ENCODE measurements at regions not wholly inside any gene's neighbourhood (a gene's known extent, or its start where the extent isn't known, plus 50 kb on each side); places are given as distances from the start of the nearest gene placed in this dataset.

DNA sequence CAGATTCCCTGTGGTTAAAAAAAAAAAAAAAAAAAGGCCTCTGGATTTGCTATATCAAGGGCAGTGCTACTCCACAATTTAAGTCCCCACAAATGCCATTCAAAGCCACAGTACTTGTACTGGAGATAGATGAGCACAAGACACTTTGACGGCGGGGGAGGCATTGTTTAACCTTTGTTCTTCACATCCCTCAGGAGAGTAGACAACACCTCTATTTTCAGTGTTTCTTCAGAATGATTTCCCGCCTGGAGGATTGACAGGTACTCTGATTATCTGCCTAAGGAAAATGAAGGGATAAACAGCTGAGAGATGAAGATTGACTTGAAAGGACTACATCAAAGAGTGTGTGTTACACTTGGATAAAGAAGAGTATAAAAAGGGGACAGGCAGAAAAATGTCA lies 58.7 kb downstream of the OTOL1 start:
- no peak for DNase-seq (ENCODE audit: low spot score in 2 of 2)
- no peak for FAIRE-seq

DNA sequence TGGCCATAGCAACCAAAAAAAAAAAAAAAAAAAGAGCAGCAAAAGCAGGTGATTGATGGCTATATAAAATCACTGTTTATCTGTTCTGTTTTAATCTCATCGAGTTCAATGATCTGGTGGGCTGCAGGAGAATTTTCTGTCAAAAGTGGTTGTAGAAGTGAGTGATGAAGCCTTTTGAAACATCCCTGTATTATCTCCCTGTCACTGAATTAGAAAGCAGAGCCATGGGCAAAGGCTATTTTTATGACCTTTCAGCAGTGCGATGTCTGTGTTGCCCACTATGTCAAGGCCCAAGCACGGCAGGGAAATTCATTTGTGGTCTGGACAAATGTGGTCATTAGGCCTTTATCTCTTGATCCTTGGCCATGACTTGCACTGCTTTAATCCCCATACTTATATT lies 59.9 kb downstream of the OTOL1 start:
- FAIRE-seq (no peak), DNase-seq (ENCODE audit: low spot score in 2 of 2) (no peak)

DNA sequence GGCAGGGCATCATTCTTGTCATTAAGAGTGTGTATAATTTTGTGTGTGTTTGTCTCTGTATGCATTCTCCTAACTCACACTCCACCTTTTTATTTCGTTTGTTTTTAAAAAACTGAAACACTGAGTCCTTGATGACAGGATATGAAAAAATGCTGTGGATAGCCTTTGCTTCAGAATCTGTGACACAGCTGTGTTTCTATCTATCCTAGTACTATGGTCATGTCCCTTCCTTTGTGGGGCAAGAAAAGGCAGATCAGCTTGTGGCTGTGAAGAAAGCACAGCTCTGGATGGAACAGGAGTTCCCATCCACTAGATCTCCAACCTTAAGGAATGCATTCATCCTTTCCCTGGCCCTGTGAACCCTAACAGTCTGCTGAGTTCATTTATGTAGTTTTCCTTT lies 60.3 kb downstream of the OTOL1 start:
- no peak for DNase-seq (ENCODE audit: low spot score in 2 of 2)
- FAIRE-seq: no peak

DNA sequence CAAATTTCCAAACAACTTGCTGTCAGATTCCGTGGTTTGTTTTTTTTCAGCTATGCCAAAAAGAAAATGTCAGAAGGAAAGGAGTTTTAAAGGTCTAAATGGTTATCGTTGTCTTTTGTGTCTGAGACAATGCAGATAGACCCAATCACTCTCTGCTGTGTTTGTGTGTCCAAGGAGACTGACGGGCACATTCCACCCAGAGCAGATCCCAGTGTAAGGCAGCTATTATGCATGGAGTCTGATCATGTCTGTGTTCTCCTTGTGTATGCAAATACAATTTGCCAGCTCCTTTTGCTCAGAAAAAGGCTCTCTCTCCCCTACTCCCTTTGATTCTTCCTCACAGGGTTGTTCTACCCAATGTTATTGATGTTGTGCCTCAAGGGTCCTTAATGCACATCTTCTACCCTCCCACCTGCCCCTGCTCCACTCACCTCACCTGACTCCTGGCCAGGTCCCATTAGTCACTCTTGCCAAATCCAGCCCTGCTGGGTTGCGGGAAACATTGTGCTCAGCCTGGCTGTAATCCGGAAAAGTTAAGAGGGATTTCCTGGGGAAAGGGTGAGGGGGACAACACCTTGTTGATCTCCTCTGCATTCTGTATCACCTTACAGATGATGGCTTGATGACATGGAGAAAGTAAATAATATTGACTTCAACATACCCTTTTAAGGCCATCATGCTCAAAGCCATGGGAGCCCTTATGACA lies 61.0 kb downstream of the OTOL1 start:
- FAIRE-seq: no peak
- DNase-seq (ENCODE audit: low spot score in 2 of 2): no peak

DNA sequence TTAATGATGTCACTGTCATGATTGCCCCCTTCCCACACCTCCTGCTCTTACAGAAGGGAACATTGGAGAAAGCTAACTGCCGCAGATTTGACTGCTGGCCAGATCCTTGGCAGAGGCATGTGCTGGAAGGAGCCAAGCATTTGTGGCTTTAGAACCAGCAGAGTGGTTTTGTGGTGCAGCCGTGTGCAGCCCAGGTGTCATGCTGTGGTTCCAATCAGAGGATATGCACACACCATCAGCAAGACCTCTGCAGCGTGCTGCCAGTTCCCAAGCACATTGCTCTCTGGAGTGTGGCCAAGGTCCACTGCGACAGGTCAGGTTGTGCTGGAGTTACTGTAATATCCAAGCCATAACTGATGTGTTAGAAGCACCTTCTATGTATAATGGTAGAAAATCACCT lies 61.6 kb downstream of the OTOL1 start:
- DNase-seq (ENCODE audit: low spot score in 2 of 2): no peak
- FAIRE-seq: no peak

DNA sequence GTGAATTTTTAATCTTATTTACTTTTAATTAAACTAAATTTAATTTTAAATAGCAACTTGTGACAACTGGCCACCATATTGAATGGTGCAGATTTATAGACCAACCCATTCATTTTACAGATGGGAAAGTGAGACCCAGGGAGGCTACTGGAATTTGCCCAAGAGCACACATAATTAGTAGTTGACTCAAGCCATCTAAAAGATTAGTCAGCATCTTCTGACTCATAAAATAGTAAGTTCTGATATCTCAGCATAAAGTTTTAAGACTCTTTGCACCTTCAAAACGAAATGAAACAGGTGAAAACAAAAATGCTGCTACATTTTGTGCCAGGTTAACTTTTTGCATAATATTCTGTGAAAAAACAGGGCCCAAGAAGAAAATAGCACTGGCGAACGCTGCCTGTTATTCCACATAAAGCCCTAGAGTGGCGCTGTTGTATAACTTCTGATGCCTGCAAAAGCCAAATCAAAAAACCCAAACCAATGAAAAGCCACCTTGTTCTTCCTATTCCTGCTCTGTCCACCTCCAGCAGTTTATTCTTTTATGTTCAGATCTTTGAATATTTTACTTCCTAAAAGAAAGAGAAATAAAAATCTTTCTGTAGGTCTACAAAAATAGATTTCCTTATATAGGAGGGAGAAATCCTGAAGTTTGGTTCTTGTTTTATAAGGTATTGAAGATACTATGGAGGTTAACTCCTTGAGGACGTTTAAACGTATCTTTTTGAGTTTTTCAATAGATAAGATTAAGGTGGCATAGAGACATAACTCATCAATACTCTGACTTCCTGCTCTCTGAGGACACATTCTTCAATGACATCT lies 62.8 kb downstream of the OTOL1 start:
- FAIRE-seq: peak; percentile 40
- no peak for DNase-seq (ENCODE audit: low spot score in 2 of 2)

DNA sequence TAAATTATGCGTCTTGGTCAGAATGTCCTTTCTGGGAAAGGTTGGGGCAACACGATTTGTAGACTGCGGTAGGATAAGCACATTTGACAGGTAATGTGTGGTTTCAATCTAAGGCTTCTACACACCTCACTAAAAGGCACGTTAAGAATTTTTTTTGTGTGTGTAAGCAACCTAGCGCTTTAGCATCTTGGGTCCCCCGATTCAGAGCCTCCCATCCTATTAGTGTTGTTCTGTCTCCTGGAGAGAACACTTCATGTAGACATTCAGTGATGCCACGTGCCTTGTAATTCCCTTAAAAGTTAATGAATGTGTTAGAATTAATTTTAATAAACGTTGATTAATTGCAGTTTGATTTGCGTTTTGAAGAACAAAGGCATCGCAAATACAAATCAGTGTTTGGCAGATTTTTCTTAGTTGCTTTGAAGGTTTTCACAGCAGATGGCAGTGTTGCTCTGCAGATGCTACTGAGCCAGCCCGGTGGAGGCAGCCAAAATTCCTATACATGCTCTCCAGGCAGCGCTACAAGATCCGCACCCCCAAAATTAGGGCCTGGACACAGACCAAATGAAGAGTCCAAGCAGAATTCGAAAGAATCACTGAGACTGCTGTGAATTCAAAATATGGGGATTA lies 63.5 kb downstream of the OTOL1 start:
- DNase-seq (ENCODE audit: low spot score in 2 of 2): peak in 1 of 2 donors; percentile 2
- FAIRE-seq: no peak

DNA sequence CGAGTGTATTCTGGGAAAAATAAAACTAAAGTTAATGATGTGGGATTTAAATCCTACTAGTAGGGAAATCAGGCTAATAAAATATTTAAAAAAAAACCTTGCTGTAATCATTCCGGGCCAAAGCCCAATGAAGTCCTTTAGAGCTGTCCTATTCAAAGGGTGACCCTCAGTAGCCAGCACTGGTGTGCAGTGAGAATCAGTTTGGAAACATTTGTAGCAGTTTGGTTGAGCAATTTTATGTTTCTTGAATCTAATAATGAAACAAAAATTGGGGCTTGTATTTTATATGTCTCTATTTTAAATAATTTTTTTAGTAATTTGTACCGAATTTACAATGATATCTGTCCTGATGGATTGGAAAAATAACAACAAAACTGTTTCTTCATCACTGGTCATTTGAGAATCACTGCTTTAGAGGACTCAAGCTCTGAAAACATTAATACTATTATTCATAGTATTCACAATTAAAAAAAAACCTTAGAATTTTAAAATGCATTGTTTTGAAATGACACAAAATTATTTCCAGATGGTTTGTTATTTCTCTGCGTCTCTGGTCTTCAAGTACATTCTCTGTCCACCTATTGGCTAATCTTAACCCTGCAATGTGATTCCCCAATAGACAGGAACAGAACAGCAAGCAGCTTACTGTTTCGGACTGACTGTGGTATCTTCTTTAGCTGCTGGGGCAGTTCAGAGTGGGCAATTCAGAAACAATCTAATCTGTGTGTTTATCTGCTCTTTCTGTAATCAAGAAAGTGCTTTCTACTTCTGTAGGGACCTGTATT lies 71.2 kb downstream of the OTOL1 start:
- FAIRE-seq (no peak), DNase-seq (ENCODE audit: low spot score in 2 of 2) (no peak)

DNA sequence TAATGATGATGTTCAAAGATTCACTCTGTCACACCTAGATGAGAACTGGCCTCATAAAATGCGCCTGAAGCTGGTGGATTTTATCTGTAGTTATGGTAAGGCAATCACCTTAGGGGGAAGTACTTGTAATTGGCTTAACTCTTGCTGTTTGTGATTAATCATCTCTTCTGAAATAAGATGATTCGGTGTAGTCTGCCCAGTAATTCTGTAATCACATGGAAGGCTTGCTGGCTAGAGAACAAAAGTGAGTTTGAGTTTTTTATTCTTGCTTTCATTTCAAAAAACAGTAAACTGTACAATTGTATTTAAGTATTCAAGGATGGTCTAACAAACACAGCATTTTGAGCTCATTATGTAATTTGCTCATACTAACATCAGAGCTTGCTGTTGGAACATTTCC lies 72.1 kb downstream of the OTOL1 start:
- DNase-seq (ENCODE audit: low spot score in 2 of 2) (no peak), FAIRE-seq (no peak)

DNA sequence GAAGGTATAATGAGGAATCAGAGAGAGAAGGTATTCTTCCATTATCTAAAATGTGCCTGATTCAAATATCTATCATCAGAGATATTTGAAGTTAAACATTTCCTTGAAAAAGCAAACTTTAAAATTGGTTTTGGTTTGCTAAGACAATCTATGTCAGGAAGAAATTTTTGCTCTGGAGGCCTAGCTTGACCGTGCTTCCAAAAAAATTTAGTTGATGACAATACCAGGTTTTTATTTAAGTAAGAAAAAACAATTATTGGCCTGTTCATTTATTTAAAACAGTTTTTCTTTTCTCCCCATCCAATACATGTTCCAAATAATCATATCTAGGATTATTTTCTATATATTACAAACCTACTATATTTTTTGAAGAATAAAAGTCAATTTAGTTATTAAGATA lies 75.3 kb downstream of the OTOL1 start:
- peak; percentile 58 for FAIRE-seq

DNA sequence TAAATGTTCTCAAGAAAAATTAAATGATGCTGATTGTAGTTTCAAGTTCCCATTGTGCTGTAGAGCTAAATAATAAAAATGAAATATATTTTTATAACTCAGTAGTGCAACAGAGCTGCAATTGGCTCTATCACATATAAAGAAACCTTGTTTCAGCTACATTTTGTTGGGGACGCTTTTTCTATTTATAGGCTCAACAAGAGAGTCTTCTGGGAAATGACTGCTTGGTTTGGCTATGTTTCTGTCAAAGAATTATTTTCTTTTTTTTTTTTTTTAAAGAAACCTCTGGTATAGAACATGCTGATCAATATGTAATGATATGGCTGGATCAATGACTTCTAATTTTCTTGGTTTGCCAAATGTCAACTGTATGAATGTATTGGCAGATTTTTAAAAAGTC lies 76.5 kb downstream of the OTOL1 start:
- DNase-seq (ENCODE audit: low spot score in 2 of 2) (no peak), FAIRE-seq (no peak)

More for the DNA sequence above, 75.3 kb downstream of the OTOL1 start:
- DNase-seq (ENCODE audit: low spot score in 2 of 2): no peak

DNA sequence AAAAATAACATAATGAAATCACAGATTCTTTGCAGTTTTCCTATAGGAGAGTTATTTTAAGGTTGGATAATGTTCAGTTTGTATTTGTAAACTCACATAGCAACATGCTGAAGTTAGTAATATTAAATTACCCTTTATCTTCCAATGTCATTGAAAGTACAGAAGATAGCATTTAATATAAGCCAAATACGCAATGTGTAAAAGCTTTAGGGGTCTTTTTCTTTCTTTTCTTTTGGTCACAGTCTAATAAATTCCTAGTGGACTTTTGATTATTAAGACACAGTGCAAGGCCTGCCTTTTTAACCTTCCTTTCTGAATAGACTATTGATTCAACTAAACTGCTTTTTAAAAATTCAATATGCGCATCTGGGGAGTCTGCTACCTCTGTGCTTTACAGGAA lies 79.3 kb downstream of the OTOL1 start:
- DNase-seq (ENCODE audit: low spot score in 2 of 2) (no peak), FAIRE-seq (peak; percentile 74)

DNA sequence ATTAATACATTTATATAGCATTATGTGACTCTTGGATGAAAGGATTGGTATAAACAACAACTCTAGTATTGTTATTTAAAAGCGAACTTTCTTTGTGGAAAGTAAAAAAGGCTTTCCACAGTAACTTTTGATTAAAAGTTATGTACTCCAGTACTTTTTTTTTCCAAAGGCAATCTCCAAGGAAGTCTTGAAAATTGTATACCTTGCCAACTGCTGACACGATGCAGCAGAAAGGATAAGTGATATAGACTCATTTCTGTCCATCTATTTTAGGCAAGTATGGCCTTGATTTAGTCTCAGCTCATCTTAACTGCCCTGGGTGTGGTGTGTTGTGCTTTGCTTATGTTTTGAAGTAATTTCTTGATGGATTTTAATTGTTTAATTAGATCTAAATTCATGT lies 79.7 kb downstream of the OTOL1 start:
- DNase-seq (ENCODE audit: low spot score in 2 of 2) (no peak), FAIRE-seq (no peak)

DNA sequence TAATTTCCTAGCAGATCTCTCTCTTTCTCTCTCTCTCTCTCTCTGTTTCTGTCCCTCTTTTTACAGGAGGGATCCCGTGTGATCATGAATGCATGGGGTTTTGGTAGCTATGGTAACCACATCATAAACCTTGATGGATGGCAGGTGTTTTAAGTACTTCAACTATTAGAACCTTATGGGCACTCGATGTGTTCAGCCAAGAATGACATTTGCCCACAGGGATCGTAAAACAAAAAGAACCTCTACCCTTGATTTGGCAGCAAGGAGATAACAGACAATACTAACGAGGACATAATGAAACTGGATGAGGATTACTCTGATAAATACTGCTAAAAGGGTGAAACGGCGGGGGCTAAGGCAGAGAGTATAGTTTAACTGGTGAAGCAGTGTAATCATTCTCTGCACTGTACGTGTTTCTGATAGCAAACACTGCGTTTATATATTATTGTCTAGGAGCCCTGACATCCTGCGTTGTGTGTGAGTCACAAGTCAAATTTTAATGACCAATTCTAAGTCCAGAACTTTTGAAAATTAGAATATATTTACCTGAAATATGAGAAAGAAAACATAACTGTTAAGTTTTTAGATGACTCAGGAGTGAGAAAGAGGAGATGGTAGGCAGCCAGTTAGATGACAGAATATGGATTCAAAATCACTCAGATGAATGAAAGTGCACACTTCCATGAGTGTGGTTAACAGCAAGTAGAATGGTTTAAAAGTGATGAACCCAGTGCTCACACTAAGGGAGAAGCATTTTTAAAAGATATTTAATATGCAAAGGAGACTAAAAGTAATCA lies 80.3 kb downstream of the OTOL1 start:
- FAIRE-seq: no peak
- DNase-seq (ENCODE audit: low spot score in 2 of 2): no peak

DNA sequence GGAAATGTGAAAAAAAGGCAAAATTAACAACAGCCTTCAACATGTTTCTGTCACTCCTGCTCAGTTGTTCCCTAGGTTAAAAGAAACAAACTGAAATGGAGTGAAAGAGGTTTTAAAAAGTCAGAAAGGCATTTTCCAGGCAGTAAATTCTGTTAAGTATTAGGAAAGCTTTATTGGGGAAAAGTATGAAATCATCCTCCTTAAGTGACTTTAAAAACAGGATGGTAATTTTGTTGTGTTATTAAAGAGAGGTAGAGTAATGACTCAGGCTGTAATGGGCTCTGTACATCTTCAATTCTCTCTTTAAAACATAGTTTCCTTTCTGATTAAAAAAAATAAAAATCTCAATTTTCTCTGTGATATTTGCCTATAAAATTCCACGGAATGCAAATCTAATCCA lies 81.1 kb downstream of the OTOL1 start:
- no peak for FAIRE-seq

DNA sequence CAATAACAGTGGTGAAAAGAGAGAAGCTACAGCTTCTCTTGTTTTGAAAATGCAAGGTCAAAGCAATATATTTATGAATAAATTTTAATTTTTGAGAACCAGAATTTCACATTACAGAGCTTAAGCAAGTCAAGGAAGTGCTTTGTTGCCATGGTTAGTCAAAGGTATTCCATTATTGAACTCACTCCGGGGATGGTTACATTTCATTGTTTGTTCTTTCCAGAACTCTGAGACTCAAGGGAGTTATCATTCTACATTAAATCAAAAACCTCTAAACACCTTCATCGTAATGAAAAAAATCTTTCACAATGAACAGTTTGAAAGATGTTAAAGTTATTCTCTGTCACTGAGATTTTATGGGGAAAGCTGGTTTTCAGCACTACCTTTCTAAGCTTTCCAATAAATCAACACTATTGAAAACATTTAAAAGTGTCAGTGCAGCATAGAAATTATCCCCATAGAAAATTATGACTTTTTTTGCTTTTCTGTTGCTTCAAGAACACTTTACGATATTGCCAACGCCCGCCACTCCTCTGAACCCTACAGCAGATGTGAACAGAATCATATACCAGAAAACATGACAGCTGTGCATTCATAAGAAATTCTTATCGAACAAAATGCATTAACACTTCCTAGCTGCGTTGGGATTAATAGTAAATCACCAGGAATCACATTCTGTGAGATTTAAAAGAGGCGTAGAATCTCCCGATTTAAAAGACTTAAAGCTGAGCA lies 83.0 kb downstream of the OTOL1 start:
- FAIRE-seq: no peak
- DNase-seq (ENCODE audit: low spot score in 2 of 2): no peak

More for the DNA sequence above, 81.1 kb downstream of the OTOL1 start:
- no peak for DNase-seq (ENCODE audit: low spot score in 2 of 2)

DNA sequence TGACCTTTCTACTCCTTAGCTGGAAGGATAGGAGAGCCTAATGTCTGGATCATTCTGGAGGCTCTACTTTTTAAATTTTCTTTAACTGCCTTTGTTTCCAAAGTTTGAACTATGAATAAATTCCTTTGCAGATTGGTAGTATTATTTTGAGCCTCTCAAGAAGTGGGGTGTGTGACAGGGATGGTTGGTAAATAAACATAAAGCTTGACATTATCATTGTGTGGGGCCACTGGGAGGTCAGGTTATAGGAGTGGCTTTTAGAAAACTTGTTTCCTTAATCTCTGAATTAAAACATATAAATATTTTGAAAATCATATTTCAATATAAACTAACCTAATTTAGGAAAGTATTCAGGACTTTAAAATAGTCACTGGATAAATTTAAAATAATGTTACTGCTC lies 89.3 kb downstream of the OTOL1 start:
- no peak for DNase-seq (ENCODE audit: low spot score in 2 of 2)
- FAIRE-seq: no peak

DNA sequence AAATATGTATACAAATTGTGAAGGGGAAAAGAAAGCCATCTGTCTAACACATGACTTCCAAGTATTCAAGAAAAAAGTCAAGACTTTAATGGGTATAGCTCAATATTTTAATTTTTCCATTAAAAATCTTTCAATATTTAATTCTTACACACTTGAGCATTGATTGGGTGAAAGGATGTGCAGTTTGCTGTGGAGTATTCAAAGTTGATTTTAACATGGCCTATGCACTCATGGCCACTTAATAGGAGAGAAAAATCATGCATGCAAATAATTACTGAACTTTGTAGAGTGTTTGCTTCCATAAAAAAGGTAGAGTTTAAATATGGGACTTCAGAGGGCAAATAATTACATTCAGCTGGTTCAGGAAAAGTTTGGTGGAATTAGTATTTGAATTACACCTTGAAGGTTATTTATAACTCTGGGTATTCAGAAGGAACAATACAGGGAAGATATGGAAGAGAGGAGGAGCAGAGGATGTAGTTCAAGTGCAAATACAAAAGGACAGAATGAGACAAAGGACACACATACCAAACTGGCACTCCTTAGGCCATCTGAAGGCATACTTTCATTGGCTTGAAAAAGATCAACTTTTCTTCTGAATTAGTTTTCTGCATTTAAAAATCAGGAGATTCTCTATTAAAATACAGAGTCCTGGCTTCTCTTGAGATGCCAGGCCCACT lies 90.1 kb downstream of the OTOL1 start:
- FAIRE-seq (no peak), DNase-seq (ENCODE audit: low spot score in 2 of 2) (no peak)

DNA sequence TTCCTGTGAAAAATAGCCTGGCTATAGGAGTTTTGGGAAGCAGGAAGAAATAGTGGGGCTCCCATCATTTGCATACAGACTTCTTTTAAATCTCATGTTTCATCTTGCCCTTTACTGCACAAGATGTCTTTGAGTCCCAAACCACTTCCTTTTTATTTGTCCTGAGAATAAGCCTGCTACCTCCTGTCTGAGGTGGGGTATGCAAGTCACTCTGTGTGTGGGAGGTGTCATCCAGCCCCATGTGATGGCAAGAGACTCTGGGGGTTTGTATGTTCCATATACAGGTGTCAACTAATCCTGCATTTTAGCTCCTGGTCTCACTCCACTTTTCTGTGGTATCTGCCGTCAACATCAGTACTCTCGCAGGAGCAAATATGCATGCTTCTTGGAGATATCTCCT lies 102.0 kb downstream of the OTOL1 start:
- FAIRE-seq: no peak
- DNase-seq (ENCODE audit: low spot score in 2 of 2): no peak

All from frontal cortex (tissue), 3 donors.